Gastroesophageal sphincter (tissue), 3 donors: ENCODE measurements at regions not wholly inside any gene's neighbourhood (a gene's known extent, or its start where the extent isn't known, plus 50 kb on each side); places are given as distances from the start of the nearest gene placed in this dataset.
"Not testable (repeated sequence)": the region's sequence is repeated elsewhere in the genome, so short reads cannot be mapped to it uniquely, and the experiment has no call there.

Experiments used
- EP300 ChIP-seq: sonication (generic); formaldehyde crosslinking; IDR thresholded peaks from one replicate; pipeline ENCODE4 v1.6.1; 2017; ENCODE audit warnings: antibody characterized with exemption, mild to moderate bottlenecking
- POLR2A ChIP-seq, 2 donors: fragments of 450-650 bp; IDR thresholded peaks; one replicate each; pipeline ENCODE4 v1.6.1; 2017; ENCODE audit warnings: antibody characterized with exemption in 2 of 2, mild to moderate bottlenecking in 2 of 2, moderate library complexity in 1 of 2
- POLR2AphosphoS5 ChIP-seq: sonication (generic); formaldehyde crosslinking; IDR thresholded peaks from one replicate; pipeline ENCODE4 v1.6.1; 2017; ENCODE audit warnings: antibody characterized with exemption
- TF ChIP-seq, protein P1 (sequence below), 4 experiments: fragments of 200-600 bp in 2 of 4; fragments of 450-650 bp in 2 of 4; sonication (generic) in 1 of 4; IDR thresholded peaks; one replicate each; pipeline ENCODE4 v1.5.1; 2017 to 2019; ENCODE audit warnings: antibody characterized with exemption in 4 of 4, mild to moderate bottlenecking in 2 of 4, moderate library complexity in 2 of 4

DNA sequence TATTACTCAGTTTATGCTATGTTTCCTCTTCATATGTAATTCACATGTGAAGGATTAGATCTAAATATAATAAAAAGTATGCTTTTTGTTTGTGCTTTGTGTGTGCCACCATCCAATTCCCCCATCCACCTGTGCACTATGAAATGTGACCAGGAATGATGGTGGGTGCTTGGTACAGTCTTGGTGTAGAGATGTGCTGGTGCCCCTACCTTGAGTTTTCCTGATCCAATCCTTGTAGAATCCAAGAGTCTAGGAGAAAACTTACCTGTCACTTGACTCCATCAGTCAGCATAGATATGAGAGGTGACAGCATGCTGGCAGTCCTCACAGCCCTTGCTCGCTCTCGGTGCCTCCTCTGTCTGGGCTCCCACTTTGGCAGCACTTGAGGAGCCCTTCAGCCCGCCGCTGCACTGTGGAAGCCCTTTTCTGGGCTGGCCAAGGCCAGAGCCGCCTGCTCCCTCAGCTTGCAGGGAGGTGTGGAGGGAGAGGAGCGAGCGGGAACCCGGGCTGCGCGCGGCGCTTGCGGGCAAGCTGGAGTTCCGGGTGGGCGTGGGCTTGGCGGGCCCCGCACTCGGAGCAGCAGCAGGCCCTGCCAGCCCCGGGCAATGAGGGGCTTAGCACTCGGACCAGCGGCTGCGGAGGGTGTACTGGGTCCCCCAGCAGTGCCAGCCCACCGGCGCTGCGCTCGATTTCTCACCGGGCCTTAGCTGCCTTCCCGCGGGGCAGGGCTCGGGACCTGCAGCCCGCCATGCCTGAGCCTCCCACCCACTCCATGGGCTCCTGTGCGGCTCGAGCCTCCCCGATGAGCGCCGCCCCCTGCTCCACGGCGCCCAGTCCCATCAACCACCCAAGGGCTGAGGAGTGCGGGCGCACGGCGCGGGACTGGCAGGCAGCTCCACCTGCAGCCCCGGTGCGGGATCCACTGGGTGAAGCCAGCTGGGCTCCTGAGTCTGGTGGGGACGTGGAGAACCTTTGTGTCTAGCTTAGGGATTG is 874.7 kb downstream of the PLA2G4A start:
- TF ChIP-seq, protein P1, sequence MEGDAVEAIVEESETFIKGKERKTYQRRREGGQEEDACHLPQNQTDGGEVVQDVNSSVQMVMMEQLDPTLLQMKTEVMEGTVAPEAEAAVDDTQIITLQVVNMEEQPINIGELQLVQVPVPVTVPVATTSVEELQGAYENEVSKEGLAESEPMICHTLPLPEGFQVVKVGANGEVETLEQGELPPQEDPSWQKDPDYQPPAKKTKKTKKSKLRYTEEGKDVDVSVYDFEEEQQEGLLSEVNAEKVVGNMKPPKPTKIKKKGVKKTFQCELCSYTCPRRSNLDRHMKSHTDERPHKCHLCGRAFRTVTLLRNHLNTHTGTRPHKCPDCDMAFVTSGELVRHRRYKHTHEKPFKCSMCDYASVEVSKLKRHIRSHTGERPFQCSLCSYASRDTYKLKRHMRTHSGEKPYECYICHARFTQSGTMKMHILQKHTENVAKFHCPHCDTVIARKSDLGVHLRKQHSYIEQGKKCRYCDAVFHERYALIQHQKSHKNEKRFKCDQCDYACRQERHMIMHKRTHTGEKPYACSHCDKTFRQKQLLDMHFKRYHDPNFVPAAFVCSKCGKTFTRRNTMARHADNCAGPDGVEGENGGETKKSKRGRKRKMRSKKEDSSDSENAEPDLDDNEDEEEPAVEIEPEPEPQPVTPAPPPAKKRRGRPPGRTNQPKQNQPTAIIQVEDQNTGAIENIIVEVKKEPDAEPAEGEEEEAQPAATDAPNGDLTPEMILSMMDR (IDR thresholded peaks at IDR 0.05), result not testable (repeated sequence)
- TF ChIP-seq POLR2A (IDR thresholded peaks at IDR 0.05); POLR2AphosphoS5; EP300: not testable (repeated sequence)
